HG02642 (cell line): ENCODE measurements at regions not wholly inside any gene's neighbourhood (a gene's known extent, or its start where the extent isn't known, plus 50 kb on each side); places are given as distances from the start of the nearest gene placed in this dataset.

ENCODE experiments used
- ATAC-seq: cut with Tn5 transposase; IDR thresholded peaks from one replicate; pipeline ENCODE4 v1.9.1; 2021; ENCODE audit warnings: mild to moderate bottlenecking; ENCODE audit not compliant: unreplicated experiment, poor library complexity

DNA sequence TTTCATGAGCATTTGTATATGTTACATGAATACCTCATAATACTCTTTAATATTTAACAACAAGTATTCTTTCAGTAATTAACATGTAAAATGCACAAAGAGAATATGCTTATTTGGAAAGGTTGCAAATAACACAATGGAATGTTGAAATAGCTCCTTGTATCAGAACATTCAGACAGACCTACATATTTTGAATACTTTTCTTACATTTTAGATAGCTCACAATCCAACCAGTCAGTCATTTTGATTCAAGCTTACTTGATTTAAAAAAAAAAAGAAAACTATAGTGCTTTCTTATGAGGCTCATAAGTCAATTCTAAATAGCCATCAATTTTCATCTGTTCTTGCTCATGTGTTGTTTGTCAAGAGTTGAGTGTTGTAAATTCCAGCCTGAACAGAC lies 518.8 kb downstream of the ADGRL2 start:
- ATAC-seq, result no peak

- no peak for ATAC-seq
Measured at GRCh38 chr1:82318921-82319320, 518.2 kb downstream of the ADGRL2 start.

DNA sequence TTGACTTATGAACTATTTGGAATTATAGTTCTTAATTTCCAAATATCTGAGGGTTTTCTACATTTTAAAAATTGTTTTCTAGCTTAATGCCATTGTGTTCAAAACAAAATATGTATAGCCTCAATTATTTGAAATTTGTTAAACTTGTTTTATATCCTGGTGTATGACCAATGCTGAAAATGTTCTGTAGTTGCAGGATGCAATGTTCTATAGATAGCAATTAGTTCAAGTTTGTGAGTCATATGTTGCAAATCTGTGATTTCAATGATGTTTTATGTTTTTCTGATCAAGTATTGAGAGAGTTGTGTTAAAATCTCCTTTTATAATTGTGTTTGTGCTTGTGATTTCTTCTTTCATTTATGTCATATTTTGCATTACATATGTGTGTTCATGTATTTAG lies 517.5 kb downstream of the ADGRL2 start:
- ATAC-seq, result no peak

DNA sequence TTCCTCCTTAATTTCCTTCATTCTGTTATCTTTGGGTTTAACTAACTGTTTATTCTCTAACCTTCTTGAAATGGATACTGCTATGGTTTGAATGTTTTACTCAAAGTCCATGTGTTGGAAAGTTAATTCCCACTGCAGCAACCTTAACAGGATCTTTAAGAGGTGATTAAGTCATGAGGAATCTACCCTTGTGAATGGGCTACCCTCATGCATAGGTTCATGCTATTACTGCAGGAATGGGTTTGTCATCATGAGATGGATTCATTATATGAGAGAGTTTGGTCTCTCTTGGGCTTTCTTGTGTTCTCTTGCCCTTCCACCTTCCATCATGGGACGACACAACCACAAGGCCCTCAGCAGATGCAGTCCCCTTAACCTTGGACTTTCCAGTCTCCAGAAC lies 516.9 kb downstream of the ADGRL2 start:
- ATAC-seq, result no peak

- ATAC-seq, result no peak
Measured at GRCh38 chr1:82299656-82300055, 498.9 kb downstream of the ADGRL2 start.

DNA sequence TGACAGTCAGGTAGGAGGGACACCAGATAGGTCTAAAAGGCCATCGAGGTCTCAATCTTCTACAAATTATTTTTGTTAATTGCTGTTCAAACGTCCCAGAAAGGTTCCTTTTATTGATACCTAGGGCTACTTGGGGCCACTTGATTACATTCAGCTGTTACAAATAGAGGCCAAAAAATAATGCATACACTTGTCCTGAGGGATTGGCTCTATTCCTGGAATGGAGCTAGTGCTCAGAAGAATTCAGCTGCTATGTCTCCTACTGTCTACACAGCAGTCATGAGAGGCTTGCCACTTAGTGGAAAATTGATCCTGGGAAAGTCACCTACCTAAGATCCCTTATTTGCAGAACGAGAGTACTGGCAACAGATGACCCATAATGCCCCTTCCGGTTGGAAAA lies 498.3 kb downstream of the ADGRL2 start:
- no peak for ATAC-seq

GRCh38 chr1:82297139-82297896 lies 496.6 kb downstream of the ADGRL2 start:
- ATAC-seq, result no peak

GRCh38 chr1:82287556-82287955 lies 486.8 kb downstream of the ADGRL2 start:
- no peak for ATAC-seq

DNA sequence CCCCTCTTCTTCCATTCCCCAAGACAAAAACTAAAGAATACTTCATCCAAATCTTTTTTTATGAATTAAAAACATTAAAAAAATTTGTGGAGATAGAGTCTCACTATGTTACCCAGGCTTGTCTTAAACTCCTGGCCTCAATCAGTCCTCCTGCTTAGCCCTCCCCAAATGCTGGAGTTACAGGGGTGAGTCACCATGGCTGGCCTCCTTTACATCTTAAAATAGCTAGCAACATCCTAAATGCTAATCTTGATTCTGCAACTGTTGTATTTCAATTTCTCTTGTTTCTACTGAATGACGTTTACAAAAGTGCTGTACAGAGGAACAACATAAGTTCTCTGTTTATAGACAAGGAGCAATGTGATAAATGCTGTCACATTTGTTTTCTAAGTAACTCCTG lies 483.5 kb downstream of the ADGRL2 start:
- ATAC-seq, result no peak

GRCh38 chr1:82279241-82279640 lies 478.5 kb downstream of the ADGRL2 start:
- ATAC-seq, result no peak

- ATAC-seq, result no peak
Measured at GRCh38 chr1:82273816-82274215, 473.1 kb downstream of the ADGRL2 start.

DNA sequence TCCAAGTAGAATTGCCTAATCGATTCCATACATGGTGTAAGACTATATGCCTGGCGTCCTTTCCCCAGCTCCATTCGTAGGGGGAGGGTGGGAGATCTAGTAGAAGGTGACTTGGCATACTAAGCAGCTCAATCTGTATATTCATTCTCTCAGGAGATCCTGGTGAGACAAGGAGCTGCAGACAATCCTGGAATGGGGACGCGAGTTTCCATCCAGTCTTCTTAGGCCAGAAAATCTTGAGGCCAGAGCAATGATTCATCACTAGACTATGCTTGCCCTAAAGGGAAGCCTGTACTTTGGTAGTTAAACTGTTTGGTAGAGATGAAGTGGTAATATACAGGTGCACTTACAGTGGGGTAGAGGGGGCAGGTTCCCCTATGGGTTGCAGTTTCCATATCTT lies 468.7 kb downstream of the ADGRL2 start:
- ATAC-seq, result no peak

- ATAC-seq, result no peak
Measured at GRCh38 chr1:82268826-82269225, 468.1 kb downstream of the ADGRL2 start.

DNA sequence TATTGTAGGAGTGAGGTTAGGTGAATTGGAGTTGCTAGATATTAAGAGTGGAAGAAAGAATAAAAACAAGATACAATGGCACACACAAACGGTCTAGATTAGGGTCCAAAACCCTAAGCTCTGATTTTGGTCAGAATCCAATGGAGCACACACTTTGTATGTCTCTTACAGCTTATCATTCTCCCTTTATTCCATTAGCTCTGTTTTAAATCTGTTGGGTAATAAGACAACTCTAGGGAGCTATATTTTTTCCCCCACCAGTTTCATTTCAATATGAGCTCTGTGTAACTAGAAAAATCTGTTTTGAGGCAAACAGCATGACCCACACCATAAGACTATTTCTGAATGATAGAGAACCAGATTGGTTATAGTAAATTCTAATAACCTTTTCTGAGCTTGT lies 465.6 kb downstream of the ADGRL2 start:
- no peak for ATAC-seq

- ATAC-seq, result no peak
Measured at GRCh38 chr1:82265436-82265835, 464.7 kb downstream of the ADGRL2 start.

DNA sequence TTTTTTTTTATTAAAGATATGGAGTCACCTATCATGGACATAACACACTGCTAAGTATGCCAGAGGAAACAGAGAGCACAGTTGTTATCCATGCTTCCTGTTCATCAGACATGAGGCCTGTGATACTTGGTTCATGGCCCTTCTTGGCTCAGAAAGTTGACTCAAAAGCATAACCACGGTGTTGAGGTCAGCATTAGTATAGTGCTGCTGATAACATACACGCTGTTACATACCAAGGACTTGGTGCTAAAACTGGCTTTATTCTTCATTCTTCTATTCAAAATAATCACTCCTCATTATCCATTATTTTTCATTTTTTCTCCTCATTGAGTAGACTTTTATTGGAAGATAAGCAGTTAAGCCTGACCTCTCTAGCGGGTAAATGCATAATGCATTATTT lies 464.1 kb downstream of the ADGRL2 start:
- ATAC-seq, result no peak

- ATAC-seq, result no peak
Measured at GRCh38 chr1:82263396-82263795, 462.7 kb downstream of the ADGRL2 start.

- no peak for ATAC-seq
Measured at GRCh38 chr1:82260666-82261065, 459.9 kb downstream of the ADGRL2 start.

- ATAC-seq, result no peak
Measured at GRCh38 chr1:82260051-82260450, 459.3 kb downstream of the ADGRL2 start.

DNA sequence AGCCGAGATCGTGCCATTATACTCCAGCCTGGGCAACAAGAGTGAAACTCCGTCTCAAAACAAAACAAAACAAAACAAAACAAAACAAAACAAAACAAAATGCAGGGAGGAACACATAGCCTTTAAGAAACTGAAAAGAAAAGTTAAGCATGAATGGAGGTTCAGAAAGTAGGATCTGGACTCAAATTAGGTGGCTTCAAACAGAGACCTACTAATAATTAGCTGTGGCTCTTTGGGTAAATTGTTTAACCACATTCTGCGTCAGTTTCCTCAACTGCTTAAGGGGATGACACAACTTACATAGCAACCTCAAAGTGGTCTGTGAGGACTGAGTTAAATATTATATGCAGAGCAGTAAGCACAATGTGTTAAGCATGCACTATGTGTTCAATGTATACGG lies 458.2 kb downstream of the ADGRL2 start:
- ATAC-seq, result no peak

DNA sequence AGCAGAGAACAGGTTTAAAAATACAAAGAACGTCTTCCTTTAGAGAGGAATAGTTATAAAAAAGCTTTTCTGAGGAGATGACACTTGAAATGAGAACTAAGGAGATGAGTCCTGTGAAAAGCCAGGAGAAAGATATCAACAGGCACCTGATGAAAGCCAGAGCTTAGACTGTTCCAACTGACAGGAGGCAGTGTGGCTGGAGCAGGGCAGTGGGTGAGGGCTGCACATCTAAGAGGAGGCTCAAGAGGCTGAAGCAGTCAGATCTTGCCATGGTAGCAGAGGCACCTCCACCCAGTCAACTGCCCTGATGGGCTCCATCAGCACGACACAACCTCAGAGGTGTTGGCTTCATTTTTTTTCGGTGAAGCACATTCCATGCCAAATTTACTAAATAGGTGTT lies 445.3 kb downstream of the ADGRL2 start:
- ATAC-seq, result no peak

GRCh38 chr1:82245345-82246014 lies 444.7 kb downstream of the ADGRL2 start:
- no peak for ATAC-seq
